ENCODE measurements at regions not wholly inside any gene's neighbourhood (a gene's known extent, or its start where the extent isn't known, plus 50 kb on each side); places are given as distances from the start of the nearest gene placed in this dataset.

GRCh38 chr5:114116981-114117380 is 244.9 kb upstream of the KCNN2 start:
- Histone ChIP-seq H3K36me3 (ENCODE audit: control insufficient read depth, insufficient read depth, low read length) (no peaks in the 10 kb centered on the region), H3K27me3 (ENCODE audit: control insufficient read depth, insufficient read depth, low read length) (no peaks in the 10 kb centered on the region), H3K4me3 (ENCODE audit: low read depth, low read length) (no peak overlapping the region)
- DNase-seq (ENCODE audit: low read depth): no peak
- ChIA-PET CTCF (interaction anchor here (0.6 kb wide), 1 partner anchor 120 kb away, joined by 3 read pairs; no protein-coding TSS in a partner anchor), POLR2A (no interaction called here)
- no peak for TF ChIP-seq CTCF (IDR thresholded peaks at IDR 0.05; ENCODE audit: insufficient read depth, low read depth, low read length)

- H3K4me3 ChIP-seq (ENCODE audit: low read depth, low read length): no peak overlapping the region
- CTCF ChIA-PET: interaction anchor here (1.0 to 1.1 kb wide), 2 partner anchors 10 to 192 kb away, joined by 3 read pairs; no protein-coding TSS in a partner anchor
- H3K27me3 ChIP-seq (ENCODE audit: control insufficient read depth, insufficient read depth, low read length): no peaks in the 10 kb centered on the region
- no peak for TF ChIP-seq CTCF (IDR thresholded peaks at IDR 0.05; ENCODE audit: insufficient read depth, low read depth, low read length)
- H3K36me3 ChIP-seq (ENCODE audit: control insufficient read depth, insufficient read depth, low read length): no peaks in the 10 kb centered on the region
- no peak for DNase-seq (ENCODE audit: low read depth)
- POLR2A ChIA-PET: no interaction called here
Measured at GRCh38 chr5:114118511-114118910, 243.4 kb upstream of the KCNN2 start.

- no peaks in the 10 kb centered on the region for H3K27me3 ChIP-seq (ENCODE audit: control insufficient read depth, insufficient read depth, low read length)
- ChIA-PET POLR2A (no interaction called here), CTCF (no interaction called here)
- DNase-seq (ENCODE audit: low read depth): no peak
- no peaks in the 10 kb centered on the region for H3K36me3 ChIP-seq (ENCODE audit: control insufficient read depth, insufficient read depth, low read length)
- H3K4me3 ChIP-seq (ENCODE audit: low read depth, low read length): no peak overlapping the region
- no peak for TF ChIP-seq CTCF (IDR thresholded peaks at IDR 0.05; ENCODE audit: insufficient read depth, low read depth, low read length)
Measured at GRCh38 chr5:114120166-114120565, 241.7 kb upstream of the KCNN2 start.

- no peaks in the 10 kb centered on the region for H3K27me3 ChIP-seq (ENCODE audit: control insufficient read depth, insufficient read depth, low read length)
- no peaks in the 10 kb centered on the region for H3K36me3 ChIP-seq (ENCODE audit: control insufficient read depth, insufficient read depth, low read length)
- no peak for TF ChIP-seq CTCF (IDR thresholded peaks at IDR 0.05; ENCODE audit: insufficient read depth, low read depth, low read length)
- no peak overlapping the region for H3K4me3 ChIP-seq (ENCODE audit: low read depth, low read length)
- no peak for DNase-seq (ENCODE audit: low read depth)
- ChIA-PET CTCF (no interaction called here), POLR2A (no interaction called here)
Measured at GRCh38 chr5:114122852-114123251, 239.0 kb upstream of the KCNN2 start.

GRCh38 chr5:114123654-114124053 is 238.2 kb upstream of the KCNN2 start:
- no peak for TF ChIP-seq CTCF (IDR thresholded peaks at IDR 0.05; ENCODE audit: insufficient read depth, low read depth, low read length)
- no peak overlapping the region for H3K4me3 ChIP-seq (ENCODE audit: low read depth, low read length)
- no peaks in the 10 kb centered on the region for H3K36me3 ChIP-seq (ENCODE audit: control insufficient read depth, insufficient read depth, low read length)
- ChIA-PET POLR2A (no interaction called here), CTCF (no interaction called here)
- DNase-seq (ENCODE audit: low read depth): no peak
- no peaks in the 10 kb centered on the region for H3K27me3 ChIP-seq (ENCODE audit: control insufficient read depth, insufficient read depth, low read length)

All from BJ (cell line).